ENCODE measurements at regions not wholly inside any gene's neighbourhood (a gene's known extent, or its start where the extent isn't known, plus 50 kb on each side); places are given as distances from the start of the nearest gene placed in this dataset.

DNA sequence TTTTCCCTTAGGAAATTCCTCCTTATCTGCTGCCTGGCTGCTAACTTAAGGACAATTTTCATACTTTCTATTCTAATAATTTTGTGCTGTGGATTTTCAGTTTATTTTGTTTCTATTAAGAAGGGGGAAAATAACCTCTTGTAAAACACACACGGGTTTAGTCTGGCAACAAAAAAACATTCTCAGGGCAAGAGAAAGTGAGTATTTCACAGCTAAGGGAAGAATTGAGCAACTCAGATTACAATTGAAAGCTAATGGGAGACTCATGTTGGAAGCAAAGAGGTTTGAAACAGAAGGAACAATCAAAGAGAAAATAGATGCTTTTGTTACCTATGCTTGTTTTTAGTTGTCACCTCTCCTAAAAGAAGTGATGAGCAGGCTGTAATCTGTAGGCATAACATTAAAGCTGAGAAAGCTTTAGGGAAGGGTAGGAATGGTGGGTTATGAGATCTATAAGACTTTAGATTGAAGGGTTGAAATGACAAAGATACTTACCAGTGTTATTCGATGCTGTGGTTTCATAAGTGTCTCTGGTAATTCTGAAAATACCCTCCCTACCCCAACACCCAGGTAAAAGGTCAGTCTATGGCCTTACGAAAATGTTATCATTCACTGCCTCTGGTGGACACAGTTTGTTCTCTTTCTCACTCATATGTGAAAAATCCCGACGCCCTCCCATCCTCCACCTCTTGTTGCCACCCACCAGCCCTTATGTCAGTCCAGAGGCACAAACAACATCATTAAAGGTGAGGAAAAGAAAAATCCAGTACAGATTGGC lies 510.9 kb downstream of the TXNL1 start:
- BruUV-seq (replicated peaks): no TSS peak
- no peaks in the 10 kb centered on the region for H3K4me1 Mint-ChIP-seq (ENCODE audit: low read depth, unreplicated experiment)
- Histone ChIP-seq H3K36me3 (ENCODE audit: control insufficient read depth, insufficient read depth, low read length) (no peaks in the 10 kb centered on the region), H3K4me3 (ENCODE audit: low read depth, low read length) (no peak overlapping the region), H3K27me3 (replicated peaks; ENCODE audit: control insufficient read depth, insufficient read depth, low read length) (no peaks in the 10 kb centered on the region), H3K9me3 (no peaks in the 10 kb centered on the region), H3K4me1 (no peaks in the 10 kb centered on the region)
- no peak overlapping the region for H3K4me3 Mint-ChIP-seq (ENCODE audit: unreplicated experiment)
- no peaks in the 10 kb centered on the region for H3K27me3 Mint-ChIP-seq (ENCODE audit: insufficient read depth, unreplicated experiment)
- no peak for DNase-seq
- intact Hi-C loops (cut with micrococcal nuclease; ENCODE audit: unreplicated experiment): no loop called here
- TF ChIP-seq, protein P1, sequence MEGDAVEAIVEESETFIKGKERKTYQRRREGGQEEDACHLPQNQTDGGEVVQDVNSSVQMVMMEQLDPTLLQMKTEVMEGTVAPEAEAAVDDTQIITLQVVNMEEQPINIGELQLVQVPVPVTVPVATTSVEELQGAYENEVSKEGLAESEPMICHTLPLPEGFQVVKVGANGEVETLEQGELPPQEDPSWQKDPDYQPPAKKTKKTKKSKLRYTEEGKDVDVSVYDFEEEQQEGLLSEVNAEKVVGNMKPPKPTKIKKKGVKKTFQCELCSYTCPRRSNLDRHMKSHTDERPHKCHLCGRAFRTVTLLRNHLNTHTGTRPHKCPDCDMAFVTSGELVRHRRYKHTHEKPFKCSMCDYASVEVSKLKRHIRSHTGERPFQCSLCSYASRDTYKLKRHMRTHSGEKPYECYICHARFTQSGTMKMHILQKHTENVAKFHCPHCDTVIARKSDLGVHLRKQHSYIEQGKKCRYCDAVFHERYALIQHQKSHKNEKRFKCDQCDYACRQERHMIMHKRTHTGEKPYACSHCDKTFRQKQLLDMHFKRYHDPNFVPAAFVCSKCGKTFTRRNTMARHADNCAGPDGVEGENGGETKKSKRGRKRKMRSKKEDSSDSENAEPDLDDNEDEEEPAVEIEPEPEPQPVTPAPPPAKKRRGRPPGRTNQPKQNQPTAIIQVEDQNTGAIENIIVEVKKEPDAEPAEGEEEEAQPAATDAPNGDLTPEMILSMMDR (IDR thresholded peaks at IDR 0.05; ENCODE audit: insufficient read depth in 1 of 2, low read depth in 1 of 2, low read length in 1 of 2, severe bottlenecking in 1 of 2, unreplicated experiment in 1 of 2): no peak
- ChIA-PET POLR2A (no interaction called here), CTCF (no interaction called here)
- H3K9me3 Mint-ChIP-seq (ENCODE audit: unreplicated experiment): no peaks in the 10 kb centered on the region
- no peak overlapping the region for H3K27ac Mint-ChIP-seq (ENCODE audit: unreplicated experiment)
- H3K36me3 Mint-ChIP-seq (ENCODE audit: insufficient read depth, unreplicated experiment): no peaks in the 10 kb centered on the region

DNA sequence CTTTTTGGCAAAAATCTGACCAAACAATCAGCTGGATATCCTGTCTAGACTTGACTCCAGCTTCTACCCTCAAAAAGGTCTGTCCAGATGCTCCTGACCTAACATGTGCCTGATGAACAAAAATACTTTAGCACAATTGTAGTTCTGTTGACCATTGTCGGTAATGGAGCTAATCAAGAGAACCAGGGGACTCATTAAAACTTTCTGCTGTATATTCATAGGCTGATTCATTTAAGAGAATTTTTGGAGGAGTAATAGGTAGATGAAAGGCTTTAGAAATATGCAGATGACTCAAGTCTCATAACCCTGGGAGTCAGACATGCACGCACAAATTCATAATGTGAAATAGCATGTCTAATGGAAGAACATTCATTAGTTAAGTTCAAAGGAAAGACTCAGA lies 514.2 kb downstream of the TXNL1 start:
- Mint-ChIP-seq H3K27ac (ENCODE audit: unreplicated experiment) (no peak overlapping the region), H3K4me3 (ENCODE audit: unreplicated experiment) (no peak overlapping the region), H3K36me3 (ENCODE audit: insufficient read depth, unreplicated experiment) (no peaks in the 10 kb centered on the region)

DNA sequence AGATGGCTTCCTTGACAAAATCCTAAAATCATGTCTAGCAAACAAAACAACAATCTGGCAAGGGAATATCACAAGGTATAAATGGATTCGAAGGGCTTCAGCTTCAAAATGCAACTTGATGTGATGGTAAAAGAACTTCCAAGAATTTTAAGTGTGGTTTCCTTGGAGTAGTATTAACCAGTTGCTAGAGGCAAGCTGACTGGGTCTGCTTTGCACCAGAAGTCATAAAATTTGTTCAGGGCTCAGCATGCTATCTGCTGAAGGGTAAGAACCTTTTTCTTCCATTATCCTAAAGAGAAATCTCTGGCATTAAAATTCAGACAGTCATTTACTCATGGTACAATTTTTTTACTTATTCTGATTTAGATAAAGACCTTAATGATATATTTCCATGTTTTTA lies 516.7 kb downstream of the TXNL1 start:
- TF ChIP-seq, protein P1 (IDR thresholded peaks at IDR 0.05; ENCODE audit: insufficient read depth in 1 of 2, low read depth in 1 of 2, low read length in 1 of 2, severe bottlenecking in 1 of 2, unreplicated experiment in 1 of 2): no peak
- H3K9me3 ChIP-seq: no peaks in the 10 kb centered on the region
- H3K4me3 ChIP-seq (ENCODE audit: low read depth, low read length): no peak overlapping the region
- Mint-ChIP-seq H3K4me3 (ENCODE audit: unreplicated experiment) (no peak overlapping the region), H3K36me3 (ENCODE audit: insufficient read depth, unreplicated experiment) (no peaks in the 10 kb centered on the region), H3K27me3 (ENCODE audit: insufficient read depth, unreplicated experiment) (peaks cover 7% of the 10 kb centered on the region), H3K4me1 (ENCODE audit: low read depth, unreplicated experiment) (no peaks in the 10 kb centered on the region), H3K27ac (ENCODE audit: unreplicated experiment) (no peak overlapping the region), H3K9me3 (ENCODE audit: unreplicated experiment) (no peaks in the 10 kb centered on the region)
- H3K27me3 ChIP-seq (replicated peaks; ENCODE audit: control insufficient read depth, insufficient read depth, low read length): no peaks in the 10 kb centered on the region
- POLR2A ChIA-PET: no interaction called here
- intact Hi-C loops (cut with micrococcal nuclease; ENCODE audit: unreplicated experiment): no loop called here
- no peaks in the 10 kb centered on the region for H3K4me1 ChIP-seq
- BruUV-seq (replicated peaks): no TSS peak
- CTCF ChIA-PET: no interaction called here
- DNase-seq: no peak
- H3K36me3 ChIP-seq (ENCODE audit: control insufficient read depth, insufficient read depth, low read length): no peaks in the 10 kb centered on the region

More for the DNA sequence above, 514.2 kb downstream of the TXNL1 start:
- Mint-ChIP-seq H3K9me3 (ENCODE audit: unreplicated experiment) (no peaks in the 10 kb centered on the region), H3K27me3 (ENCODE audit: insufficient read depth, unreplicated experiment) (peaks cover 5% of the 10 kb centered on the region), H3K4me1 (ENCODE audit: low read depth, unreplicated experiment) (no peaks in the 10 kb centered on the region)
- Histone ChIP-seq H3K9me3 (no peaks in the 10 kb centered on the region), H3K4me1 (no peaks in the 10 kb centered on the region), H3K4me3 (ENCODE audit: low read depth, low read length) (no peak overlapping the region), H3K27me3 (replicated peaks; ENCODE audit: control insufficient read depth, insufficient read depth, low read length) (no peaks in the 10 kb centered on the region), H3K36me3 (ENCODE audit: control insufficient read depth, insufficient read depth, low read length) (no peaks in the 10 kb centered on the region)
- no peak for DNase-seq
- ChIA-PET POLR2A (no interaction called here), CTCF (no interaction called here)
- BruUV-seq (replicated peaks): no TSS peak
- TF ChIP-seq, protein P1 (IDR thresholded peaks at IDR 0.05; ENCODE audit: insufficient read depth in 1 of 2, low read depth in 1 of 2, low read length in 1 of 2, severe bottlenecking in 1 of 2, unreplicated experiment in 1 of 2): no peak
- intact Hi-C loops (cut with micrococcal nuclease; ENCODE audit: unreplicated experiment): no loop called here

Data from Caco-2 (cell line).